ENCODE measurements at regions not wholly inside any gene's neighbourhood (a gene's known extent, or its start where the extent isn't known, plus 50 kb on each side); places are given as distances from the start of the nearest gene placed in this dataset.

GRCh38 chr18:47618758-47619157 lies 311.7 kb downstream of the SMAD2 start:
- Histone ChIP-seq H3K36me3 (ENCODE audit: control insufficient read depth, insufficient read depth, low read length) (no peaks in the 10 kb centered on the region), H3K4ac (ENCODE audit: low read depth, low read length) (no peak overlapping the region), H3K4me3 (ENCODE audit: low read length) (no peak overlapping the region), H2BK15ac (replicated peaks; ENCODE audit: low read depth) (no peak overlapping the region), H3K4me1 (ENCODE audit: control insufficient read depth, low read depth, low read length) (no peaks in the 10 kb centered on the region), H2BK120ac (ENCODE audit: low read depth, low read length) (no peak overlapping the region), H3K27ac (ENCODE audit: low read depth, low read length) (no peak overlapping the region), H3K23ac (ENCODE audit: low read length) (no peak overlapping the region), H3K56ac (ENCODE audit: low read length) (no peak overlapping the region), H3K4me2 (ENCODE audit: low read length) (no peak overlapping the region), H4K8ac (ENCODE audit: low read depth, low read length) (no peak overlapping the region), H3K79me1 (ENCODE audit: low read length) (no peaks in the 10 kb centered on the region), H3K9ac (ENCODE audit: low read length) (no peak overlapping the region), H2BK5ac (ENCODE audit: low read length) (no peak overlapping the region), H3K27me3 (ENCODE audit: insufficient read depth, low read length, poor library complexity) (no peaks in the 10 kb centered on the region), H3K79me2 (ENCODE audit: control insufficient read depth, insufficient read depth, low read length) (no peaks in the 10 kb centered on the region), H4K5ac (ENCODE audit: low read length) (no peak overlapping the region), H3K18ac (ENCODE audit: low read length) (no peak overlapping the region), H2AK5ac (ENCODE audit: low read length) (no peak overlapping the region)
- no peak for DNase-seq
- WGBS (ENCODE audit: extremely low coverage, insufficient coverage, low lambda C conversion rate), result no CpG with 5 or more reads among the region's 3 CpGs

- H3K4me3 ChIP-seq (ENCODE audit: low read length), result no peak overlapping the region
- H3K79me1 ChIP-seq (ENCODE audit: low read length), result no peaks in the 10 kb centered on the region
- H3K9ac ChIP-seq (ENCODE audit: low read length), result no peak overlapping the region
- H3K56ac ChIP-seq (ENCODE audit: low read length), result no peak overlapping the region
- H2AK5ac ChIP-seq (ENCODE audit: low read length), result no peak overlapping the region
- no peak overlapping the region for H2BK5ac ChIP-seq (ENCODE audit: low read length)
- no peak overlapping the region for H3K4ac ChIP-seq (ENCODE audit: low read depth, low read length)
- H4K5ac ChIP-seq (ENCODE audit: low read length), result no peak overlapping the region
- H3K79me2 ChIP-seq (ENCODE audit: control insufficient read depth, insufficient read depth, low read length), result no peaks in the 10 kb centered on the region
- no peak overlapping the region for H4K8ac ChIP-seq (ENCODE audit: low read depth, low read length)
- no peaks in the 10 kb centered on the region for H3K36me3 ChIP-seq (ENCODE audit: control insufficient read depth, insufficient read depth, low read length)
- no peak overlapping the region for H3K27ac ChIP-seq (ENCODE audit: low read depth, low read length)
- H3K23ac ChIP-seq (ENCODE audit: low read length), result no peak overlapping the region
- H3K27me3 ChIP-seq (ENCODE audit: insufficient read depth, low read length, poor library complexity), result no peaks in the 10 kb centered on the region
- H3K18ac ChIP-seq (ENCODE audit: low read length), result no peak overlapping the region
- DNase-seq, result no peak
- H2BK120ac ChIP-seq (ENCODE audit: low read depth, low read length), result no peak overlapping the region
- no CpG with 5 or more reads among the region's 2 CpGs for WGBS (ENCODE audit: extremely low coverage, insufficient coverage, low lambda C conversion rate)
- no peaks in the 10 kb centered on the region for H3K4me1 ChIP-seq (ENCODE audit: control insufficient read depth, low read depth, low read length)
- H2BK15ac ChIP-seq (replicated peaks; ENCODE audit: low read depth), result no peak overlapping the region
- no peak overlapping the region for H3K4me2 ChIP-seq (ENCODE audit: low read length)
Measured at GRCh38 chr18:47615043-47615442, 315.4 kb downstream of the SMAD2 start.

GRCh38 chr18:47613929-47614328 lies 316.5 kb downstream of the SMAD2 start:
- Histone ChIP-seq H3K36me3 (ENCODE audit: control insufficient read depth, insufficient read depth, low read length) (no peaks in the 10 kb centered on the region), H2BK15ac (replicated peaks; ENCODE audit: low read depth) (no peak overlapping the region), H4K5ac (ENCODE audit: low read length) (no peak overlapping the region), H3K79me1 (ENCODE audit: low read length) (no peaks in the 10 kb centered on the region), H3K23ac (ENCODE audit: low read length) (no peak overlapping the region), H3K56ac (ENCODE audit: low read length) (no peak overlapping the region), H3K4ac (ENCODE audit: low read depth, low read length) (no peak overlapping the region), H3K9ac (ENCODE audit: low read length) (no peak overlapping the region), H4K8ac (ENCODE audit: low read depth, low read length) (no peak overlapping the region), H2BK120ac (ENCODE audit: low read depth, low read length) (no peak overlapping the region), H3K4me3 (ENCODE audit: low read length) (no peak overlapping the region), H2BK5ac (ENCODE audit: low read length) (no peak overlapping the region), H3K4me2 (ENCODE audit: low read length) (no peak overlapping the region), H3K18ac (ENCODE audit: low read length) (no peak overlapping the region), H3K27me3 (ENCODE audit: insufficient read depth, low read length, poor library complexity) (no peaks in the 10 kb centered on the region), H3K27ac (ENCODE audit: low read depth, low read length) (no peak overlapping the region), H2AK5ac (ENCODE audit: low read length) (no peak overlapping the region), H3K4me1 (ENCODE audit: control insufficient read depth, low read depth, low read length) (no peaks in the 10 kb centered on the region), H3K79me2 (ENCODE audit: control insufficient read depth, insufficient read depth, low read length) (no peaks in the 10 kb centered on the region)
- DNase-seq, result no peak

GRCh38 chr18:47611649-47612048 lies 318.8 kb downstream of the SMAD2 start:
- no peak overlapping the region for H2AK5ac ChIP-seq (ENCODE audit: low read length)
- H3K4me3 ChIP-seq (ENCODE audit: low read length), result no peak overlapping the region

GRCh38 chr18:47606526-47606925 lies 323.9 kb downstream of the SMAD2 start:
- no peak overlapping the region for H3K23ac ChIP-seq (ENCODE audit: low read length)
- no peak overlapping the region for H2BK5ac ChIP-seq (ENCODE audit: low read length)
- H4K8ac ChIP-seq (ENCODE audit: low read depth, low read length), result no peak overlapping the region
- WGBS (ENCODE audit: extremely low coverage, insufficient coverage, low lambda C conversion rate), result no CpG with 5 or more reads among the region's 5 CpGs
- H3K27me3 ChIP-seq (ENCODE audit: insufficient read depth, low read length, poor library complexity), result no peaks in the 10 kb centered on the region
- no peaks in the 10 kb centered on the region for H3K79me2 ChIP-seq (ENCODE audit: control insufficient read depth, insufficient read depth, low read length)
- no peak overlapping the region for H3K9ac ChIP-seq (ENCODE audit: low read length)
- H2BK15ac ChIP-seq (replicated peaks; ENCODE audit: low read depth), result no peak overlapping the region
- no peak for DNase-seq
- no peak overlapping the region for H4K5ac ChIP-seq (ENCODE audit: low read length)
- no peaks in the 10 kb centered on the region for H3K79me1 ChIP-seq (ENCODE audit: low read length)
- no peak overlapping the region for H3K56ac ChIP-seq (ENCODE audit: low read length)
- no peaks in the 10 kb centered on the region for H3K36me3 ChIP-seq (ENCODE audit: control insufficient read depth, insufficient read depth, low read length)
- no peak overlapping the region for H3K27ac ChIP-seq (ENCODE audit: low read depth, low read length)
- H2BK120ac ChIP-seq (ENCODE audit: low read depth, low read length), result no peak overlapping the region
- H3K18ac ChIP-seq (ENCODE audit: low read length), result no peak overlapping the region
- no peak overlapping the region for H3K4ac ChIP-seq (ENCODE audit: low read depth, low read length)
- peaks cover 9% of the 10 kb centered on the region for H3K4me1 ChIP-seq (ENCODE audit: control insufficient read depth, low read depth, low read length)
- no peak overlapping the region for H2AK5ac ChIP-seq (ENCODE audit: low read length)
- no peak overlapping the region for H3K4me2 ChIP-seq (ENCODE audit: low read length)
- no peak overlapping the region for H3K4me3 ChIP-seq (ENCODE audit: low read length)

More at GRCh38 chr18:47611649-47612048, 318.8 kb downstream of the SMAD2 start:
- no peak overlapping the region for H3K18ac ChIP-seq (ENCODE audit: low read length)
- H3K4me2 ChIP-seq (ENCODE audit: low read length), result no peak overlapping the region
- H4K5ac ChIP-seq (ENCODE audit: low read length), result no peak overlapping the region
- H3K36me3 ChIP-seq (ENCODE audit: control insufficient read depth, insufficient read depth, low read length), result no peaks in the 10 kb centered on the region
- H3K79me1 ChIP-seq (ENCODE audit: low read length), result no peaks in the 10 kb centered on the region
- no peak overlapping the region for H2BK15ac ChIP-seq (replicated peaks; ENCODE audit: low read depth)
- no peak overlapping the region for H2BK5ac ChIP-seq (ENCODE audit: low read length)
- no peak overlapping the region for H3K4ac ChIP-seq (ENCODE audit: low read depth, low read length)
- H2BK120ac ChIP-seq (ENCODE audit: low read depth, low read length), result no peak overlapping the region
- H4K8ac ChIP-seq (ENCODE audit: low read depth, low read length), result no peak overlapping the region
- no peak overlapping the region for H3K56ac ChIP-seq (ENCODE audit: low read length)
- H3K9ac ChIP-seq (ENCODE audit: low read length), result no peak overlapping the region
- H3K23ac ChIP-seq (ENCODE audit: low read length), result no peak overlapping the region
- no CpG with 5 or more reads among the region's 3 CpGs for WGBS (ENCODE audit: extremely low coverage, insufficient coverage, low lambda C conversion rate)
- no peak overlapping the region for H3K27ac ChIP-seq (ENCODE audit: low read depth, low read length)
- peaks cover 5% of the 10 kb centered on the region for H3K4me1 ChIP-seq (ENCODE audit: control insufficient read depth, low read depth, low read length)
- no peaks in the 10 kb centered on the region for H3K79me2 ChIP-seq (ENCODE audit: control insufficient read depth, insufficient read depth, low read length)
- no peaks in the 10 kb centered on the region for H3K27me3 ChIP-seq (ENCODE audit: insufficient read depth, low read length, poor library complexity)
- no peak for DNase-seq

- Histone ChIP-seq H4K8ac (ENCODE audit: low read depth, low read length) (no peak overlapping the region), H2BK120ac (ENCODE audit: low read depth, low read length) (no peak overlapping the region), H3K79me2 (ENCODE audit: control insufficient read depth, insufficient read depth, low read length) (no peaks in the 10 kb centered on the region), H3K23ac (ENCODE audit: low read length) (no peak overlapping the region), H3K4me2 (ENCODE audit: low read length) (no peak overlapping the region), H3K9ac (ENCODE audit: low read length) (no peak overlapping the region), H3K18ac (ENCODE audit: low read length) (peak overlapping the region; percentile 7), H3K56ac (ENCODE audit: low read length) (no peak overlapping the region), H3K4me1 (ENCODE audit: control insufficient read depth, low read depth, low read length) (peaks cover 9% of the 10 kb centered on the region), H3K27ac (ENCODE audit: low read depth, low read length) (no peak overlapping the region), H2BK15ac (replicated peaks; ENCODE audit: low read depth) (no peak overlapping the region), H3K4ac (ENCODE audit: low read depth, low read length) (peak overlapping the region; percentile 94), H3K27me3 (ENCODE audit: insufficient read depth, low read length, poor library complexity) (no peaks in the 10 kb centered on the region), H3K36me3 (ENCODE audit: control insufficient read depth, insufficient read depth, low read length) (no peaks in the 10 kb centered on the region), H4K5ac (ENCODE audit: low read length) (no peak overlapping the region), H3K4me3 (ENCODE audit: low read length) (no peak overlapping the region), H3K79me1 (ENCODE audit: low read length) (no peaks in the 10 kb centered on the region), H2BK5ac (ENCODE audit: low read length) (peak overlapping the region; percentile 31), H2AK5ac (ENCODE audit: low read length) (no peak overlapping the region)
- WGBS (ENCODE audit: extremely low coverage, insufficient coverage, low lambda C conversion rate), result no CpG with 5 or more reads among the region's 1 CpG
- no peak for DNase-seq
Measured at GRCh38 chr18:47605093-47605492, 325.4 kb downstream of the SMAD2 start.

Data from mesendoderm (in vitro differentiated cells).